Mesendoderm (in vitro differentiated cells): ENCODE measurements at regions not wholly inside any gene's neighbourhood (a gene's known extent, or its start where the extent isn't known, plus 50 kb on each side); places are given as distances from the start of the nearest gene placed in this dataset.

ENCODE experiments used
- DNase-seq: peaks from one replicate; pipeline ENCODE4 v3.0.0; 2013
- H2AK5ac ChIP-seq: 2 replicates; pipeline ENCODE4 v1.6.1; 2013; ENCODE audit warnings: low read length, inconsistent platforms
- H2BK120ac ChIP-seq: 2 replicates; pipeline ENCODE4 v1.6.1; 2013; ENCODE audit warnings: low read depth, mild to moderate bottlenecking, low read length, moderate library complexity, mixed read lengths
- H2BK15ac ChIP-seq: replicated peaks from 2 replicates; pipeline ENCODE4 v1.6.1; 2013; ENCODE audit warnings: low read depth, mild to moderate bottlenecking, moderate library complexity
- H2BK5ac ChIP-seq: 2 replicates; pipeline ENCODE4 v1.6.1; 2013; ENCODE audit warnings: low read length, inconsistent platforms
- H3K18ac ChIP-seq: 2 replicates; pipeline ENCODE4 v1.6.1; 2013; ENCODE audit warnings: mild to moderate bottlenecking, low read length, mixed read lengths
- H3K23ac ChIP-seq: one replicate; pipeline ENCODE4 v1.6.1; 2013; ENCODE audit warnings: low read length
- H3K27ac ChIP-seq: 2 replicates; pipeline ENCODE4 v1.5.1; 2013; ENCODE audit warnings: low read depth, mild to moderate bottlenecking, inconsistent platforms, low read length, moderate library complexity
- H3K27me3 ChIP-seq: 2 replicates; pipeline ENCODE4 v1.6.1; 2013; ENCODE audit warnings: low read length, control low read depth, mild to moderate bottlenecking, inconsistent platforms; ENCODE audit not compliant: insufficient read depth, poor library complexity
- H3K36me3 ChIP-seq: 2 replicates; pipeline ENCODE4 v1.6.1; 2013; ENCODE audit warnings: low read length, inconsistent platforms; ENCODE audit not compliant: control insufficient read depth, insufficient read depth
- H3K4ac ChIP-seq: one replicate; pipeline ENCODE4 v1.6.1; 2013; ENCODE audit warnings: low read depth, mild to moderate bottlenecking, low read length, moderate library complexity
- H3K4me1 ChIP-seq: 2 replicates; pipeline ENCODE4 v1.6.1; 2013; ENCODE audit warnings: low read depth, low read length, inconsistent platforms; ENCODE audit not compliant: control insufficient read depth
- H3K4me2 ChIP-seq: 2 replicates; pipeline ENCODE4 v1.6.1; 2013; ENCODE audit warnings: low read length
- H3K4me3 ChIP-seq: 2 replicates; pipeline ENCODE4 v1.5.1; 2013; ENCODE audit warnings: mild to moderate bottlenecking, low read length
- H3K56ac ChIP-seq: one replicate; pipeline ENCODE4 v1.6.1; 2013; ENCODE audit warnings: low read length
- H3K79me1 ChIP-seq: 2 replicates; pipeline ENCODE4 v1.6.1; 2013; ENCODE audit warnings: low read length, inconsistent platforms
- H3K79me2 ChIP-seq: 2 replicates; pipeline ENCODE4 v1.6.1; 2013; ENCODE audit warnings: mild to moderate bottlenecking, low read length; ENCODE audit not compliant: control insufficient read depth, insufficient read depth
- H3K9ac ChIP-seq: 2 replicates; pipeline ENCODE4 v1.6.1; 2013; ENCODE audit warnings: low read length, inconsistent platforms
- H4K5ac ChIP-seq: one replicate; pipeline ENCODE4 v1.6.1; 2013; ENCODE audit warnings: low read length
- H4K8ac ChIP-seq: one replicate; pipeline ENCODE4 v1.6.1; 2013; ENCODE audit warnings: low read depth, mild to moderate bottlenecking, control low read depth, low read length, moderate library complexity
- WGBS: extraction: QIAGEN DNeasy Blood & Tissue Kit; methylation state at CpG from one replicate; pipeline ENCODE4 v1.1.7; 2013; ENCODE audit warnings: low lambda C conversion rate, missing lambda C conversion rate; ENCODE audit not compliant: insufficient coverage; ENCODE audit errors: extremely low coverage; 5-methylcytosine and 5-hydroxymethylcytosine counted together

DNA sequence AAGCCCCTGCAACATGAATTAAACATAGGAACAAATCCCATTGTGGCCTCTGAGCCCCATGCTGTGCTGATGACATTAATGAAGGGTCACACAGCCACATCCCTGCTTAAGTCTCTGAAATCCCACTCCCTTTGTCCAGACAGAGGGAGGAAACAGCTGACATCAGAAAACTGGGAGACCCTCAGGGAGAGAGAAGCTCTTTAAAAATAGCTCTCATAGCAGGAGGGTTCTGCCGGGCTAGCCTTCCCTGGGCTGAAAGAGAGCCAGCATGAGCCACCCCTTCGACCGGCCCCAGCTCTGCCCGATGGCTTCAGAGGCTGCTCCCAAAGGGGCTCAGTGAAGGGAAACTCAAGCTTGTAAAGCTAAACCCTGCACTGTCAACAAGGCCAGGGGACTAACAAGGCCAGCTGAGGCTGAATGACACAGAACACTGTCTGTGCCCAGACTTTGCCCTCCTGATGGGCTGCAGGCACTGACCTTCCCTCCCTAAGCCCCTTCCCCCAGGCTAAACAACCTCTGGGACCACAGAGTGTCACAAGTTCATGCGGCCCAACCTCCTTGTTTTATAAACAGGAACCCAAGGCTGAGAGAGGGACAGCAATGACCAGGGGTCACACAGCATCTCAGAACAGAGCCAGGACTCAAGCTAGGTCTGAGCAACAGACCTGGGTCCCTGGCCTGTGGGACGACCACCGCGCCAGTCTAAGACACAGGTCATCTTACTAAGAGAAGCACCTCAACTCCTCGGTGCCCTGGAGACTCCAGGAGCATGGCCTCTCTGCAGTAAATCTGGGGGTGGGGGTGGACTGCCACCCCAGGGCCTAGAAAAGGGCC, 163.8 kb downstream of the CHST1 start:
- Histone ChIP-seq H2BK5ac (no peak overlapping the region), H3K18ac (no peak overlapping the region), H3K23ac (no peak overlapping the region), H2BK15ac (no peak overlapping the region), H3K79me1 (no peaks in the 10 kb centered on the region), H3K4me1 (no peaks in the 10 kb centered on the region), H3K79me2 (no peaks in the 10 kb centered on the region), H4K5ac (no peak overlapping the region), H3K27ac (no peak overlapping the region), H3K36me3 (no peaks in the 10 kb centered on the region), H3K9ac (no peak overlapping the region), H3K56ac (no peak overlapping the region), H3K4me3 (no peak overlapping the region), H3K27me3 (no peaks in the 10 kb centered on the region), H2BK120ac (no peak overlapping the region), H2AK5ac (no peak overlapping the region), H3K4me2 (no peak overlapping the region), H4K8ac (no peak overlapping the region), H3K4ac (no peak overlapping the region)
- WGBS: no CpG with 5 or more reads among the region's 9 CpGs
- no peak for DNase-seq

DNA sequence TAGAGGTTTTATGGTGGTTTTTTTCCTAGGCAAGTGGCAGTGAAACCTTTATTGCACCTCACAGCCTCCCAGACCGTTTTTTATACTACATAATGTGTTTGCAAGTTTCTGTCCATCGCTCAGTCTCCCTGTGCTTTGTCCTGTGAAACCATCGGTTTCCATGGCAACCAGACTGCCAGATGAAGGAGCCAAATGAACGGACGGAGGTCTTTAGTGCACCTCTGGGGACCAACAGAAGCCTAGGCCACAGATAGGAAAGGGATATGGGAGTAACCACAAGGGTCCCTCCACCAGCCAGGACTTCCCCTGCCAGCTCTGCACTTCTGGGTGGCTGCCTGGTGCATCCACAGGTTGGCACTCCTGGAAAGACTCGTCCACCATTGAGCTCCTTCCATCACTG, 165.0 kb downstream of the CHST1 start:
- H4K5ac ChIP-seq: no peak overlapping the region
- no peak overlapping the region for H3K4me2 ChIP-seq
- H2BK120ac ChIP-seq: no peak overlapping the region
- H3K4ac ChIP-seq: no peak overlapping the region
- no peak overlapping the region for H3K9ac ChIP-seq
- H4K8ac ChIP-seq: no peak overlapping the region
- no peak overlapping the region for H2AK5ac ChIP-seq
- H3K56ac ChIP-seq: no peak overlapping the region
- WGBS: no CpG with 5 or more reads among the region's 6 CpGs
- no peaks in the 10 kb centered on the region for H3K79me2 ChIP-seq
- H3K36me3 ChIP-seq: no peaks in the 10 kb centered on the region
- H3K4me3 ChIP-seq: no peak overlapping the region
- no peak overlapping the region for H2BK15ac ChIP-seq
- H3K18ac ChIP-seq: no peak overlapping the region
- H3K27ac ChIP-seq: no peak overlapping the region
- H3K27me3 ChIP-seq: no peaks in the 10 kb centered on the region
- H3K23ac ChIP-seq: no peak overlapping the region
- H2BK5ac ChIP-seq: no peak overlapping the region
- no peaks in the 10 kb centered on the region for H3K4me1 ChIP-seq
- no peaks in the 10 kb centered on the region for H3K79me1 ChIP-seq
- DNase-seq: peak; percentile 16

DNA sequence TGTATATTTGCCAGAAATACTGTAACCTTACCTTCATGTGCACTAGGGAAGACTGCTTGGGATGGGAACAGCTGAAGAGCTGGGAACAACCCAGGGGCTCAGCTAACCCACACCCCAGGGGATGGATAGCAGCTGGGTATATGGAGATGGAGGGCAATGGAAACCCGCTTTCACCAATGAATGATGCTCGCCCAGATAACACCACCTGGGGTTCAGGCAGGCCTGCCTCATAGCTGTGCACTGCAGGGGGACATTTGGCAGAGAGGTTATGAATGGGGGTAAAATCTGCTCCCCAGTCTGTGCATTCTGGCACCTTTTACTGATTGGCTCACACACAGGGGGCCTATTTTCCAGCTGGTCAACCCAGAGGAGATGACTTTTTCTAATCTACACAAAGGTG, 170.7 kb downstream of the CHST1 start:
- no peaks in the 10 kb centered on the region for H3K79me2 ChIP-seq
- no peak overlapping the region for H2BK120ac ChIP-seq
- H3K4me3 ChIP-seq: no peak overlapping the region
- no peak overlapping the region for H3K4me2 ChIP-seq
- no CpG with 5 or more reads among the region's 2 CpGs for WGBS
- H2AK5ac ChIP-seq: no peak overlapping the region
- H3K4me1 ChIP-seq: no peaks in the 10 kb centered on the region
- no peak overlapping the region for H3K9ac ChIP-seq
- H4K8ac ChIP-seq: no peak overlapping the region
- no peak overlapping the region for H3K4ac ChIP-seq
- no peaks in the 10 kb centered on the region for H3K27me3 ChIP-seq
- H3K36me3 ChIP-seq: no peaks in the 10 kb centered on the region
- no peaks in the 10 kb centered on the region for H3K79me1 ChIP-seq
- H4K5ac ChIP-seq: no peak overlapping the region
- no peak for DNase-seq
- no peak overlapping the region for H3K18ac ChIP-seq
- no peak overlapping the region for H2BK5ac ChIP-seq
- no peak overlapping the region for H3K27ac ChIP-seq
- H2BK15ac ChIP-seq: no peak overlapping the region
- no peak overlapping the region for H3K23ac ChIP-seq
- no peak overlapping the region for H3K56ac ChIP-seq

DNA sequence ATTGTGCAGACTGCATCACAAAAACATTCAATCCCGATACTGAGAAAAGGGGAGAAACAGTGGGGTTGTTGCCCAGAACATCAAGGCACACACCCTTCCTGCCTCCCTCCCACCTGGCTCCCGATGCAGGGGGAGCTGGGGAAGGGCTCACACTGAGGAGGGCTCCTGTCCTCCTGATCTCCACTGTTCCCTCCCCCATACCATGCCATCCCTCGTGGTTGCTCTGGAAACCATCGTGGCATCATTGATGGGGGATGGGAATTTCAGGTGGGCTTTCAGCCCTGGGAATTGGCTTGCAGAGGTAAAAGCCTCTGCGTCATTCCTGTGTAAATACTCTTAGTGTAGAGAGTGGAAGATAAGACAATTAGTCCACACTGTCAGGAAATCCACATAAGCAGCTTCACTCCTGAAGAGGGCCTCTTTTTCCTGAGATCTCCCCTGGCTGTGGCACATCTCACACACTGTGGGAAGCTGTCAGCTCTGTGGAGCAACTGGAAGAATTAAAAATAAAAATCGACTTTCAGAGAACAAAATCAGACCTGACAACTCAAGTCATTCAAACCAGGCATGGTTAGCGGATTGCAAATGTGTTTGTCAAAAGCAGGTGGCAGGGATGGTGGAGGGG, 176.0 kb downstream of the CHST1 start:
- Histone ChIP-seq H3K36me3 (no peaks in the 10 kb centered on the region), H3K4me3 (no peak overlapping the region), H4K5ac (no peak overlapping the region), H3K27me3 (no peaks in the 10 kb centered on the region), H3K18ac (no peak overlapping the region), H2AK5ac (no peak overlapping the region), H3K4ac (no peak overlapping the region), H3K79me1 (no peaks in the 10 kb centered on the region), H3K27ac (no peak overlapping the region), H3K79me2 (no peaks in the 10 kb centered on the region), H2BK15ac (no peak overlapping the region), H4K8ac (no peak overlapping the region), H3K23ac (no peak overlapping the region), H3K4me1 (no peaks in the 10 kb centered on the region), H2BK5ac (no peak overlapping the region), H3K56ac (no peak overlapping the region), H3K4me2 (no peak overlapping the region), H2BK120ac (no peak overlapping the region), H3K9ac (no peak overlapping the region)
- no CpG with 5 or more reads among the region's 7 CpGs for WGBS
- DNase-seq: peak; percentile 28

DNA sequence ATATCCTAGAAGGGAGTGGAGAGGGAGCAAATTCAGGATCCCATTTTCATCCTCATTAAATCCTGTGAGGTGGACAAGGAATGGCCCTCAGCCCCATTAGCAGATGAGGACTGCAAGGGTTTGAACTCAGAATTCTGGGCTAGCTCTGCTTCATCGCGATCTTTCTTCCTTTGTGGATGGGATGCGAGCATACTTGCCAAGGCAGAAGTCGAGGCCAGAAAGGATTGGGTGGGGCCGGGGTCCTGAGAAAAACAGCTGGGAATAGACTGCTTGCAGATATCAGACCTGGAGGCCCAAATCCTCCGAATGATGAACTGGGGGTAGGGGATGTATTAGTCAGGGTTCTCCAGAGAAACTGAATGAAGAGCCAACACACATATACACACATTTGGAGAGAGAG, 179.0 kb downstream of the CHST1 start:
- H3K27me3 ChIP-seq: no peaks in the 10 kb centered on the region
- H3K27ac ChIP-seq: no peak overlapping the region
- H3K4ac ChIP-seq: no peak overlapping the region
- H3K4me1 ChIP-seq: no peaks in the 10 kb centered on the region
- H2AK5ac ChIP-seq: no peak overlapping the region
- H3K4me2 ChIP-seq: no peak overlapping the region
- no CpG with 5 or more reads among the region's 6 CpGs for WGBS
- DNase-seq: no peak
- no peak overlapping the region for H3K18ac ChIP-seq
- H3K4me3 ChIP-seq: no peak overlapping the region
- H3K56ac ChIP-seq: no peak overlapping the region
- no peak overlapping the region for H4K5ac ChIP-seq
- H3K9ac ChIP-seq: no peak overlapping the region
- no peaks in the 10 kb centered on the region for H3K79me2 ChIP-seq
- no peak overlapping the region for H3K23ac ChIP-seq
- no peaks in the 10 kb centered on the region for H3K36me3 ChIP-seq
- H4K8ac ChIP-seq: no peak overlapping the region
- no peak overlapping the region for H2BK5ac ChIP-seq
- no peak overlapping the region for H2BK15ac ChIP-seq
- H2BK120ac ChIP-seq: no peak overlapping the region
- H3K79me1 ChIP-seq: no peaks in the 10 kb centered on the region
